ENCODE measurements at regions not wholly inside any gene's neighbourhood (a gene's known extent, or its start where the extent isn't known, plus 50 kb on each side); places are given as distances from the start of the nearest gene placed in this dataset.

DNA sequence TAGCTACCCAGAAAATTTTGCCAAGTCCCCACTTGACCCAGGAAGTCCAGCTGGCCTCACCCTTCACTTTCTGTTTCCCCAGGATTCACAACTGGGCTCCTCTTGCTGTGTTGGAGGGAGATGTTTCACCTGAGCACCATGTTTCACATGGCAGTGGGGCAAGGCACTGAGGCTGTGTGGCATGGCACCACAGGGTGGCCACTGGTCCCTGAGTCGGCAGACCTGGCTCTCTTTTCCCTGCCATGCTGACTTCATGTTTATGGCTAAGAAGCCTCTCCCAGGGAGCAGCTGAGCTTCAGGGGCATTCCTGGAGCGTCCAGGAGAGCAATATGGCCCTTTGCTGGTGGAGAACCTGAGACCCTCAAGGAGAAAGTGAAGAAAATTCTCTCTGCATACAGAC lies 266.9 kb downstream of the RPS24 start:
- H3K36me3 Mint-ChIP-seq (ENCODE audit: low read depth) = no peaks in the 10 kb centered on the region
- H3K9me3 Mint-ChIP-seq (ENCODE audit: low read depth) = peaks cover 3% of the 10 kb centered on the region
- H3K27me3 Mint-ChIP-seq (ENCODE audit: low read depth) = no peaks in the 10 kb centered on the region
- H3K4me3 Mint-ChIP-seq (ENCODE audit: unreplicated experiment) = no peak overlapping the region
- DNase-seq (ENCODE audit: low spot score) = peak; percentile 33
- TF ChIP-seq, protein P1, sequence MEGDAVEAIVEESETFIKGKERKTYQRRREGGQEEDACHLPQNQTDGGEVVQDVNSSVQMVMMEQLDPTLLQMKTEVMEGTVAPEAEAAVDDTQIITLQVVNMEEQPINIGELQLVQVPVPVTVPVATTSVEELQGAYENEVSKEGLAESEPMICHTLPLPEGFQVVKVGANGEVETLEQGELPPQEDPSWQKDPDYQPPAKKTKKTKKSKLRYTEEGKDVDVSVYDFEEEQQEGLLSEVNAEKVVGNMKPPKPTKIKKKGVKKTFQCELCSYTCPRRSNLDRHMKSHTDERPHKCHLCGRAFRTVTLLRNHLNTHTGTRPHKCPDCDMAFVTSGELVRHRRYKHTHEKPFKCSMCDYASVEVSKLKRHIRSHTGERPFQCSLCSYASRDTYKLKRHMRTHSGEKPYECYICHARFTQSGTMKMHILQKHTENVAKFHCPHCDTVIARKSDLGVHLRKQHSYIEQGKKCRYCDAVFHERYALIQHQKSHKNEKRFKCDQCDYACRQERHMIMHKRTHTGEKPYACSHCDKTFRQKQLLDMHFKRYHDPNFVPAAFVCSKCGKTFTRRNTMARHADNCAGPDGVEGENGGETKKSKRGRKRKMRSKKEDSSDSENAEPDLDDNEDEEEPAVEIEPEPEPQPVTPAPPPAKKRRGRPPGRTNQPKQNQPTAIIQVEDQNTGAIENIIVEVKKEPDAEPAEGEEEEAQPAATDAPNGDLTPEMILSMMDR (IDR thresholded peaks at IDR 0.05) = no peak
- H3K27ac Mint-ChIP-seq (ENCODE audit: unreplicated experiment) = no peak overlapping the region
- peaks cover 13% of the 10 kb centered on the region for H3K4me1 Mint-ChIP-seq (ENCODE audit: low read depth)

DNA sequence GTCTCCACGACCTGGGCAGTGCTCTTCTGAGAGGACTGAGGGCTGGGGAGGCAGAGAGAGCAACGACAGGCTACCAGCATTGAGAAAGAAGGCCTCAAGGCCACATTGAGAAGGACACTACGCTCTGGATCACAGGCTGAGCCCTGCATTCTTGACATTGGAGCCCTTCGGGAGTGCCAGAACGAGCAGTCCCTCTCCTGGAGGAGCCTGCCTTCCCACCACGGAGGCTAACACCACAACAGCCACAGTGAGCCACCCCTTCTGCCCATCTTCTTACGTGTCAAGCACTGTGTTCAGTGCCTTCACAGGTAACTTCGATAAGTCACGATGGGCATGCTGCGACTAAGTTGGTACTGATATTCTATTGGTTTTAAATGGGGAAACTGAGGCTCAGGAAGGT lies 267.8 kb downstream of the RPS24 start:
- Mint-ChIP-seq H3K4me1 (ENCODE audit: low read depth) (peaks cover 13% of the 10 kb centered on the region), H3K36me3 (ENCODE audit: low read depth) (no peaks in the 10 kb centered on the region), H3K4me3 (ENCODE audit: unreplicated experiment) (no peak overlapping the region), H3K9me3 (ENCODE audit: low read depth) (peaks cover 3% of the 10 kb centered on the region), H3K27ac (ENCODE audit: unreplicated experiment) (no peak overlapping the region), H3K27me3 (ENCODE audit: low read depth) (peaks cover 3% of the 10 kb centered on the region)
- peak; percentile 58 for DNase-seq (ENCODE audit: low spot score)
- TF ChIP-seq, protein P1 (IDR thresholded peaks at IDR 0.05) = no peak

DNA sequence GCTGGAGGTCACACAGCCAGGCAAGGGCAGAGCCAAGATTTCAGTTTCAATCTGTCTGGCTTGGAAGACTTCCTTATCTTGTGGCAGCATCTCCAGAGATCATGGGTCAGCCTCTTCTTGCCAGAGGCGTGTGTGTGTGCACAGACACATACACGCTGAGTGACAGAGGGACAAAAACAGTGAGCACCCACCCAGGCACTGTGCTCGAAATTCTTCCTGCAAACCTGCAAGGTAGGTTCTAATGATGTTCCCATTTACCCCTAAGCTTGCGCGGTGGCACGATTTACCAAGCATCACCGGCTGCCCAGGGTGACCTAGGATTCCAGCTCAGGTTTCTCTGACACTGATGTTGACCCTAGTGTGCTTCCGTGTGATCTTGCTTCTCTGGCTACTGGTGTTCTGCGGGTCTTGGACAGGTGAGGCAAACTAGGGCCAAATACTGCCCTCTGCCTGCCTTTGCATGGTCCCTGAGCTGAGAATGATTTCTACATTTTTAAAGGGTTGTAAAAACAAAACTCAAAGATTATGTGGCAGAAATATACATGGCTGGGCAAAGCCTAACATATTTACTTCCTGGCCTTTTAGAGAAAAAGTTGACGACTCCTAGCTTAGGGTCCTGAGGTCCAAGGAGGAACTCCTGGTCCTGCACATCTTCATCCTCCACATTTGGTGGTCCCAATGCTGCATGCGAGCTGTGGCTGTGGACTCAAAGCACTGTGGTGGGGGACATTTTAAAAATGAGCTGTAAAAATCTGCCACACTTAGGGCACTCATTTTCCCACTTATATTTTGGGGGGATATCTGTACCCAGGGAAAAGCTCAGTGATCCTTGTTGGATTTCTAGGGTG lies 268.5 kb downstream of the RPS24 start:
- no peaks in the 10 kb centered on the region for H3K36me3 Mint-ChIP-seq (ENCODE audit: low read depth)
- TF ChIP-seq, protein P1 (IDR thresholded peaks at IDR 0.05) = peak; percentile 55
- H3K9me3 Mint-ChIP-seq (ENCODE audit: low read depth) = peaks cover 3% of the 10 kb centered on the region
- peak overlapping the region; percentile 78 for H3K4me3 Mint-ChIP-seq (ENCODE audit: unreplicated experiment)
- peaks cover 13% of the 10 kb centered on the region for H3K4me1 Mint-ChIP-seq (ENCODE audit: low read depth)
- H3K27ac Mint-ChIP-seq (ENCODE audit: unreplicated experiment) = peak overlapping the region; percentile 67
- DNase-seq (ENCODE audit: low spot score) = peak; percentile 42
- H3K27me3 Mint-ChIP-seq (ENCODE audit: low read depth) = peaks cover 5% of the 10 kb centered on the region

DNA sequence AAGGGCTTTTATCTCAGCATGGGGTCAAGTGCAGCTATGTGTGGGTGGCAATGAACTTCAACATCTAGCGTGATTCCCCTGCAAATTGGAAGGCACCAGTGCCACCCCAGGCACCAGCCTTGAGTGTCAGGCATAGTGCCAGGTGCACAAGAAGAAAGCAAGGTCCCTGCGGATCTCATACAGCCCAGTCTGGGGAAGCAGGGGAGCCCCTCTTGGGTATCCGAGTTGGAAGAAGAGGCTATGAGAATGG lies 269.0 kb downstream of the RPS24 start:
- Mint-ChIP-seq H3K4me1 (ENCODE audit: low read depth) (peaks cover 13% of the 10 kb centered on the region), H3K4me3 (ENCODE audit: unreplicated experiment) (peak overlapping the region; percentile 78), H3K9me3 (ENCODE audit: low read depth) (peaks cover 3% of the 10 kb centered on the region), H3K36me3 (ENCODE audit: low read depth) (no peaks in the 10 kb centered on the region), H3K27ac (ENCODE audit: unreplicated experiment) (peak overlapping the region; percentile 64), H3K27me3 (ENCODE audit: low read depth) (peaks cover 5% of the 10 kb centered on the region)
- TF ChIP-seq, protein P1 (IDR thresholded peaks at IDR 0.05) = no peak
- no peak for DNase-seq (ENCODE audit: low spot score)

DNA sequence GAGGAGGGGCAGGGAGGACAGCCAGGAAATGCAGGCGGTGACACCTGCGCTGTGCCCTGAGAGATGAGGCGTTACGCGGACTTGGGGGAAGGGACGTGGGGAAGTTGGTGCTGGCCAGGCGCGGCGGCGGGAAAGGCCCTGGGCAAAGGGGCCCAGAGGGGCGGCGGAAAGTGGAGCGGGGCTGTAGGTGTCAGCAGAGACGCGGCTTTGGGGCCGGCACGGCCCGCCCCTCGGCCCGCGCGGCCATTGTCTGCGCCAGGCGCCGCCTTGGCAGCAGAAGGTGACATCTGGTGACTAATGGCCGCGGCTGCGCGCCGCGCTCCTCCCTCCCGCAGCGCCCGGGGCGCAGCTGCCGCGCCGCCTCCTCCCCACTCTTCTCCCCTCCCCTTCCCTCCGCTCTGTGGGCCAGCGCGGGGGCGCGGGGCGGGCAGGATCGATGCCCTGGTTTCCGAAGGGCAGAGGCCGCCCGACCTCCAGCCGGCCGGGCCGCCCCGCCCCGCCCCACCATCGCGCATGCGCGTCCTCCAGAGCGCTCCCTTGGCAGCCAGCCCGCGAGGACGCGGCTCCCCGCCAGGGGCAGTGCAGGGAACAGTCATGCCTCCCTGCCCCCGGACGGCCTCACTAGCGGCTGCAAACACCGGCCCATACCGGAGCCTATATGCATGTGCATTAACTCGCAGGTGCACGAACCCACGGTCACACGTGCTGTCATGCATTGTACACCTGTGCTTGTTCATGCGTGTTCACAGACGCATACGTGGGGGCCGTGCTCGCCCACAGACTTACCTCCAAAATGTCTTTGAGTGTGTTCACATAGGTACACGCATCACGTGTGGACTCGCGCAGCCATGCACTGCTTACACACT lies 269.6 kb downstream of the RPS24 start:
- H3K4me1 Mint-ChIP-seq (ENCODE audit: low read depth) = peaks cover 13% of the 10 kb centered on the region

More for the DNA sequence above, 269.6 kb downstream of the RPS24 start:
- peak; percentile 94 for DNase-seq (ENCODE audit: low spot score)
- Mint-ChIP-seq H3K36me3 (ENCODE audit: low read depth) (no peaks in the 10 kb centered on the region), H3K4me3 (ENCODE audit: unreplicated experiment) (peak overlapping the region; percentile 78), H3K9me3 (ENCODE audit: low read depth) (no peaks in the 10 kb centered on the region), H3K27me3 (ENCODE audit: low read depth) (peaks cover 5% of the 10 kb centered on the region), H3K27ac (ENCODE audit: unreplicated experiment) (peak overlapping the region; percentile 64)
- TF ChIP-seq, protein P1 (IDR thresholded peaks at IDR 0.05) = peak; percentile 82
